Tongue (tissue), 1 donor: ENCODE measurements at regions not wholly inside any gene's neighbourhood (a gene's known extent, or its start where the extent isn't known, plus 50 kb on each side); places are given as distances from the start of the nearest gene placed in this dataset.

Experiments
- DNase-seq: peaks from one replicate; pipeline ENCODE4 v3.0.0-alpha.2; 2015

- no peak for DNase-seq
Observed at GRCh38 chr3:8204331-8204730, 297.3 kb upstream of the LMCD1 start.

GRCh38 chr3:8204853-8205650 lies 296.6 kb upstream of the LMCD1 start:
- DNase-seq: no peak

GRCh38 chr3:8205881-8206280 lies 295.7 kb upstream of the LMCD1 start:
- no peak for DNase-seq

- DNase-seq: no peak
Observed at GRCh38 chr3:8206971-8207617, 294.5 kb upstream of the LMCD1 start.

GRCh38 chr3:8210882-8211341 lies 290.7 kb upstream of the LMCD1 start:
- no peak for DNase-seq

GRCh38 chr3:8212794-8213193 lies 288.8 kb upstream of the LMCD1 start:
- DNase-seq: no peak

- no peak for DNase-seq
Observed at GRCh38 chr3:8213286-8213685, 288.3 kb upstream of the LMCD1 start.

GRCh38 chr3:8215821-8216220 lies 285.8 kb upstream of the LMCD1 start:
- DNase-seq: no peak

GRCh38 chr3:8218353-8218940 lies 283.2 kb upstream of the LMCD1 start:
- DNase-seq: no peak

- DNase-seq: no peak
Observed at GRCh38 chr3:8220291-8220690, 281.3 kb upstream of the LMCD1 start.

- peak; percentile 42 for DNase-seq
Observed at GRCh38 chr3:8223766-8224165, 277.9 kb upstream of the LMCD1 start.

GRCh38 chr3:8224941-8225340 lies 276.7 kb upstream of the LMCD1 start:
- DNase-seq: no peak

GRCh38 chr3:8233938-8234337 lies 267.7 kb upstream of the LMCD1 start:
- no peak for DNase-seq

GRCh38 chr3:8236264-8236663 lies 265.4 kb upstream of the LMCD1 start:
- no peak for DNase-seq

- no peak for DNase-seq
Observed at GRCh38 chr3:8237893-8238292, 263.7 kb upstream of the LMCD1 start.

GRCh38 chr3:8238432-8238831 lies 263.2 kb upstream of the LMCD1 start:
- no peak for DNase-seq

- DNase-seq: no peak
Observed at GRCh38 chr3:8239095-8239494, 262.5 kb upstream of the LMCD1 start.

GRCh38 chr3:8239718-8240695 lies 261.6 kb upstream of the LMCD1 start:
- peak; percentile 64 for DNase-seq

GRCh38 chr3:8246070-8246469 lies 255.6 kb upstream of the LMCD1 start:
- no peak for DNase-seq

GRCh38 chr3:8253201-8253600 lies 248.4 kb upstream of the LMCD1 start:
- DNase-seq: no peak

GRCh38 chr3:8254489-8254888 lies 247.1 kb upstream of the LMCD1 start:
- no peak for DNase-seq

GRCh38 chr3:8255725-8256124 lies 245.9 kb upstream of the LMCD1 start:
- DNase-seq: peak; percentile 13
